ENCODE measurements at regions not wholly inside any gene's neighbourhood (a gene's known extent, or its start where the extent isn't known, plus 50 kb on each side); places are given as distances from the start of the nearest gene placed in this dataset.

DNA sequence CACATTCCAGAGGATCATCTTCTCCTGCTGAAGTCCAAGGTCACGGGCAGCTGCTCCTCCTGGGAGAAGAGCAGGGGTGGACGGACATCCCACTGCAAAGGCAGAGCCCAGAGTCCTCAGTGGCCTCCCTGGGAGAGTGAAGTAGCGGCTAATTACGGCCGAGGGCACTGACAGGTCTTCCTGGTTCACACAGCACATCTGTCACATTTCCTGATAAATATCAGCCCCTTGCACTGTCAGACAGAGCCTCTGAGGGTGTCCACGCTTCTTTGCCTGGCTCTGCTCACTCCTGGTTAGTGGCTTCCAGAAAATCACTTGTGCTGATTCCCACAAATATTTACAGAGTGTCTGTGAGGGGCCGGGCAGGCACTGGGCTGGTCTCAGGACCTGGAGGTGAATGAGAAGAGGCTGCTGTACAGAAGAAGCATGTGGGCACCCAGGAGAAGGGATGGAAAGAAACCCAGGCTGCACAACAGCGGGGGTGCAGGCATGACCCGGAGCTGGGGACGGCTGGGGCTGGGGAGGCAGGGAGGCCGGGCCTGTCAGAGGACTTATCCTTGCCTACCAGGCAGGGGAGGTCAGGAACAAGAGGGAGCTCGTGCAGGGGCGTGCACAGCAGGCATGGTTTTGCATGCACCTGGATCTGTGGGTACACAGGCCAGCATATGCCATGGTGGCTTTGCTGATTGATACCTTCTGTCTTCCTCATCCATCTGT is 258.2 kb upstream of the TNRC6C start:
- DNase-seq (ENCODE audit: low read depth in 2 of 2) = no peak

DNA sequence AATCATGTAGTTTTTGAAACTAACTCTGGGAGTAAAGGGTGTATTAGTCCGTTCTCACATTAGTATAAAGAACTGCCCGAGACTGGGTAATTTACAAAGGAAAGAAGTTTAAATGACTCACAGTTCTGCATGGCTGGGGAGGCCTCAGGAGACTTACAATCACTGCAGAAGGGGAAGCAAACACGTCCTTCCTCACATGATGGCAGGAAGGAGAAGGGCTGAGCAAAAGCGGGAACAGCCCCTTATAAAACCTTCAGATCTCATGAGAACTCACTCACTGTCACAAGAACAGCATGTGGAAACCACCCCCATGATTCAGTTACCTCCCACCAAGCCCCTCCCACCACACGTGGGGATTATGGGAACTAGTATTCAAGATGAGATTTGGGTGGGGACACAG is 256.5 kb upstream of the TNRC6C start:
- DNase-seq (ENCODE audit: low read depth in 2 of 2) = no peak

DNA sequence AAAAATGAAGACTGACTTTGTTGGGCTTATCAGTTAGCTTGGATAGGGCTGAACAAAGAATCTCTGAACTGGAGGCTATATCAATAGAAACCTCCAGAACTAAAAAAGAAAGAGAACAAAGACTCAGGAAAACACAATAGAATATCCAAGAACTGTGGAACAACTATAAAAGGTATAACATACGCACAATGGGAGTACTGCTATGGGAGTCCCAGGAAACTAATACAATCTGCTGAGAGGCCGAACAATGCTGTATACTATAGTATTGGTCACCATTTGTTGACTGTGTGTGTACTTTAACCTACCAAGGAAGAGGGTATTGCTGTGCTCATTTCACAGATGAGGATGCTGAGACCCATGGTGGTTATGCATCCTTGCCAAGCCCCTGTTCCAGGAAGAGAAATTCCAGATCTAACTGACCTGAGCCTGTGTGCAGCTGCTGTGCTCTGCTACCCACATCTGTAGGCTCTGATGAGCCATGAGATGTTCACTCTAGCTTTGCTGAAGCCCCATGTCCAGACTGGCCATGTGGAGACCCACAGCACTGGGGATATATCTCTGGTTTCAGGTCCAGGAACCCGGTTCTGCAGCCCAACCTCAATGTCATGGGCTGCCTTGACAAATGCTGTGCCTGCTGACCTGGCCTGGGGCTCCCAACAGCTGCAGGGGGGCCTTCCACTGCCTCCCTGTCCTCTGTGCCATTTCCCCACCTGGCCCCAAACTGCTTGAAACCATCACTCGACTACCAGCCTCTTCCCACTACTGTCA is 254.3 kb upstream of the TNRC6C start:
- DNase-seq (ENCODE audit: low read depth in 2 of 2) = no peak

DNA sequence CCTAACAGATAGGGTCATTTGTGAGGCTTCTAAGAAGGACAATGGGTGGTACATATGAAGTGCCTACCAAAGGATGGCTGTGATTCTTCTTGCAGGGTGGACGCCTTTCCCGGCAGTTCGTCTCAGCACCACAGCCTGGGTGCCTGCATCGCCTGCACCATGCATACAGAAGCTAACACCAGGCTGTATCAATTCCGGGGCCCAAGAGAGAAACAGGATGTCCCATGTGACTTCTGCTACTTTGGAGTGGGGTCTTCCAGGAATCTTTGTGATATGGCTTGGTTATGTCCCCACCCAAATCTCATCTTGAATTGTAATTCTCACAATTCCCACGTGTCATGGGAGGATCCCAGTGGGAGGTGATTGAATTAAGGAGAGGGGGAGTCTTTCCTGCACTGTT is 251.6 kb upstream of the TNRC6C start:
- DNase-seq (ENCODE audit: low read depth in 2 of 2) = no peak

DNA sequence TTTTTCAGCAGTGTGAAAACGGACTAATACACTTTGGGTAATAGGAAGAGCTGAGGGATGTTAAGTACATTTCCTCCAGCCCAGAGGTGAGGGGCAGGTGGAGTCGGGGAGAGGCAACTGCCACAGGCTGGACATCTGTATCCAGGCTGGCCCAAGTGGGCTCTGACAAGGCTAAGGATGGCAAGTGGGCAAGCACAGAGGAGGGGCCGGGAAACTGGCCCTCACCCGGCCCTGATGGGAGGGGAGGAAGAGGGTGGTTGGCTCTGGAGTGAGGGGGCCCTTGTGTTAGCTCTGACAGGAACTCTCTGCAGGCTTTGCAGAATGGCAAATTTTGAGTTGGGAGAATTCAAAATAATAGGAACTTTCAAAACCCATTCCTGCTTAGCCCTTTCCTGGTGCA is 251.0 kb upstream of the TNRC6C start:
- DNase-seq (ENCODE audit: low read depth in 2 of 2) = no peak

DNA sequence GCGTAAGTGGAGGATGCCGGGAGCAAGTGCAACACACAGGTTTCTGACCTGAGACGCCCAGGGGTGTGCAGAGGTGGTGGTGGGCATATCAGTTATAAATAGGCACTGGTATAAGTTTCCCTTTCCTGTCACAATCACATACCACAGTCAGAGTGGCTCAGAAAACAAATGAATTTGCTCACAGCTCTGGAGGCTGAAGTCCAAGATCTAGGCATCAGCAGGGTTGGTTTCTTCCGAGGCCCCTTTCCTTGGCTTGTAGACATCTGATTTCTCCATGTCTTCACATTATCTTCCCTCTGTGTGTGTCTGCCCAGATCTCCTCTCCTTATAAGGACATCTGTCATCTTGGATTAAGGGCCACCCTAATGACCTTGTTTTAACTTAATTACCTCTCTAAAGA is 250.5 kb upstream of the TNRC6C start:
- no peak for DNase-seq (ENCODE audit: low read depth in 2 of 2)

DNA sequence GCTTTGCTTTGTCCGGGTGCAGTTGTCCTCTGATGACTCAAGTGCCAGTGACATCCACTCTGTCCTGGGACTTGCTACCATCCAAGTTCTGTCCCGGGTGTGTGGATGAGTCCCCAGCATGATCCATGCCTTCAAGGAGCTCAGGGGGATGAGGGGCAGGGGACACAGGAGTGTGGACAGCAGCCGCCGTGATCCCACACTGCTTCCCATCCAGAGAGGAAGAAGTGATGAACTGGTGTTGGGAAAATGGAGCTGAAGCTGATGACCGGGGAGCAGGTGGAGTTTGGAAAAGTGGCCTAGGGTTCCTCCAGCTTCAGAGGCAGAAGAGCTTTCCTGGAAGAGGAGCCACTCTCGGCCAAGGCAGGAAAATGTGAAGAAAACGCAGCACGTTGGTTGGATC is 249.6 kb upstream of the TNRC6C start:
- DNase-seq (ENCODE audit: low read depth in 2 of 2) = no peak

DNA sequence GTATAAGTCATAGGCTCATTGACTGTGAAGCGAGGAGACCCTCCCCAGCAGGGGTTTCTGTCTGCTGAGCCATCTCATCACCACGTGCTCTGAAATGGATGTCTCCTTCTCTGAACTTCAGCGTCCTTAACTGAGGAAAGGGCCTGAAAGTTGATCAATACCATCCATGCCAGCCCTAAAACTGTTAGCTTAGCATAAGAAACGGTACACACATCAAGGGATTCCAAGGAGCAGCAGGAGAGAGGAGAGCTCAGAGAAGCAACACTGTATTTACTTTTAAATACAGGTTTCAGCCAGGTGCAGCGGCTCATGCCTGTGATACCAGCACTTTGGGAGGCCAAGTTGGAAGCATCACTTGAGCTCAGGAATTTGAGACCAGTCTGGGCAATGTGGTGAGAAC is 248.9 kb upstream of the TNRC6C start:
- DNase-seq (ENCODE audit: low read depth in 2 of 2) = no peak

DNA sequence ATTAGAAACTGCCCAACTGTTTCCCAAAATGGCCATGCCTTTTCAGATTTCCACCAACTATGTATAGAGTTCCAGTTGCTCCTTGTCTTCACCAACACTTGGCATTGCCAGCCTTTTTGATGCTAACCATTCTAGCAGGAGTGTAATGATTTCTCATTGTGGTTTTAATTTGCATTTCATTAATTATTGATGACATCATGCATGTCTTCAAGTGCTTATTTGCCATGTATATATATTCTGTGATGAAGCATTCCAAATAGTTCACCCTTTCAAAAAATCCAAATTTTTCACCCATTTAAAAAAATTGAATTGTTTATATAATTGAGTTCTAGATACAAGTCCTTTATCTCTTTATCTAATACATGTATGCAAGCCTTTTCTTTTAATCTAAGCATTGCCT is 245.9 kb upstream of the TNRC6C start:
- DNase-seq (ENCODE audit: low read depth in 2 of 2) = no peak

DNA sequence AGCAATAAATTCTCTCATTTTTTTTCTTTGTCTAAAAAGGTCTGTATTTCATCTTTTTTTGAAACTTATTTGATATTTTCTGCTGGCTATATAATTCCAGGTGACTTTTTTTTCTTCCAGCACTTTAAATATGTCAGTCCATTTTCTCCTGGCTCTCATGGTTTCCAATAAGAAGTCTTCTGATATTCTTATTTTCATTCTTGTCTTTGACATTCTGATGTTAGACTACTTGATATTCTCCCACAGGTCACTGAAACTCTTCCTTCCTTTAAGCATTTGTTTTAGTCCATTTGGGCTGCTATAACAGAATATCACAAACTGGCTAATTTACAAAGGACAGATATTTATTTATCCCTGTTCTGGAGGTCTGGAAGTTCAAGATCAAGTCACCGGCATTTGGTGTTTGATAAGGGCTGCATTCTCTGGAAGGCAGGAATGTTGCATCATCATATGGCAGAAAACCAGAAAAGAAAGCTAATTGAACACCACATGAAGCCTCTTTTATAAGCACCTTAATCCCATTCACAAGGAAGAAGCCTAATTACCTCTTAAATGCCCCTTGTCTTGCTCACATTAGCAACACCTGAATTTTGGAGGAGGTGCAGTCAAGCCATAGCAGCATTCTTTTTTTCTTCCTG is 242.1 kb upstream of the TNRC6C start:
- no peak for DNase-seq (ENCODE audit: low read depth in 2 of 2)

DNA sequence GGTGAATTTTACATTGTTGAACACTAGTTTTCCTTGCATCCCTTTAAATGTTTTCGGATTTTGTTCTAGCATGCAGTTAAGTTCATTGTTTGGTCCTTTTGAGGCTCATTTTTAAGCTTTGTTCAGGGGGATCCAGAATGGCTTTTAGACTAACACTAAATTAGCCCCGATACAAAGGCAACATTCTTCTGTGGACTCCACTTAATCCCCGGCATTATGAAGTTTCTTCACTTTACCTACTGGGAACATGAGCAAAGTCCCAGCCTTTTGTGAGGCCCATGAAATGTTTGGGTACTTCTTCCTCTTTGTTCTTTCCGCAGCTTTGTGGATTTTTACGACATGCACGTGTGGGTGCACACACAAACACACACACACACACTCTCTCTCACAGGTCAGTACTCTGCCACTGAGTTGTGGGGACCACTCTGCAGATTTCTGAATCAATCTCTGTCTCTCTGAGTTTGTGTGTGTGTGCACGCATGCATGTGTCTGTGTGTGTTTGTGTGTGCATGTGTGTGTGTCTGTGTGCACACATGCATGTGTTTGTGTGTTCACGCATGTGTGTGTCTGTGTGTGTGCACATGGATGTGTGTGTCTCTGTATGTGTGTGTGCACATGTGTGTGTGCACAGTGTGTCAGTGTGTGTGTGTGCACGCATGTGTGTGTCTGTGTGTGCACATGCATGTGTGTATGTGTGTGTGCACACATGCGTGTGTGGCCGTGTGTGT is 240.4 kb upstream of the TNRC6C start:
- DNase-seq (ENCODE audit: low read depth in 2 of 2) = no peak

DNA sequence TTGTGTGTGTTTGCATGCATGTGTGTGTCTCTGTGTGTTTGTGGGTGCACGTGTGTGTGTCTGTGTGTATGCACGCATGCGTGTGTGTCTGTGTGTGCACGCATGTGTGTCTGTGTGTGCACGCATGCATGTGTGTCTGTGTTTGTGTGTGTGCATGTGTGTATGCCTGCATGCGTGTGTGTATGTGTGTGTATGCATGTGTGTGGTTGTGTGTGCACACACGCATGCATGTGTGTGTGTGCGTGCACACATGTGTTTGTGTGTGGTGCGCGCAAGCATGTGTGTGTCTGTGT is 239.9 kb upstream of the TNRC6C start:
- no peak for DNase-seq (ENCODE audit: low read depth in 2 of 2)

DNA sequence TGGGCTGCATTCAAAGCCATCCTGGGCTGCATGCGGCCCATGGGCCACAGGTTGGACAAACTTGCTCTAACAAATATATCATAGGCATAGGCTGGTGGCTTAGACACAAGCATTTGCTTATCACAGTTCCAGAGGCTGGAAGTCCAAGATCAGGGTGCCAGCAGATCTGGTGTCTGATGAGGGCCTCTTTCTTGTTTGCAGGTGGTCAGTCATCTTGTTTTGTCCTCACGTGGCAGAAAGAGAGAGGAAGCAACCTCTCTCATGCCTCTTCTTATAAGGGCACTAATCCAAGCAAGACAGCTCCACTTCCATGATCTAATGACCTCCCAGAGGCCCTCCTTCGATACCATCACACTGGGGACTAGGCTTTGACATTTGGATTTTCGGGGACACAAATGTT is 238.7 kb upstream of the TNRC6C start:
- no peak for DNase-seq (ENCODE audit: low read depth in 2 of 2)

DNA sequence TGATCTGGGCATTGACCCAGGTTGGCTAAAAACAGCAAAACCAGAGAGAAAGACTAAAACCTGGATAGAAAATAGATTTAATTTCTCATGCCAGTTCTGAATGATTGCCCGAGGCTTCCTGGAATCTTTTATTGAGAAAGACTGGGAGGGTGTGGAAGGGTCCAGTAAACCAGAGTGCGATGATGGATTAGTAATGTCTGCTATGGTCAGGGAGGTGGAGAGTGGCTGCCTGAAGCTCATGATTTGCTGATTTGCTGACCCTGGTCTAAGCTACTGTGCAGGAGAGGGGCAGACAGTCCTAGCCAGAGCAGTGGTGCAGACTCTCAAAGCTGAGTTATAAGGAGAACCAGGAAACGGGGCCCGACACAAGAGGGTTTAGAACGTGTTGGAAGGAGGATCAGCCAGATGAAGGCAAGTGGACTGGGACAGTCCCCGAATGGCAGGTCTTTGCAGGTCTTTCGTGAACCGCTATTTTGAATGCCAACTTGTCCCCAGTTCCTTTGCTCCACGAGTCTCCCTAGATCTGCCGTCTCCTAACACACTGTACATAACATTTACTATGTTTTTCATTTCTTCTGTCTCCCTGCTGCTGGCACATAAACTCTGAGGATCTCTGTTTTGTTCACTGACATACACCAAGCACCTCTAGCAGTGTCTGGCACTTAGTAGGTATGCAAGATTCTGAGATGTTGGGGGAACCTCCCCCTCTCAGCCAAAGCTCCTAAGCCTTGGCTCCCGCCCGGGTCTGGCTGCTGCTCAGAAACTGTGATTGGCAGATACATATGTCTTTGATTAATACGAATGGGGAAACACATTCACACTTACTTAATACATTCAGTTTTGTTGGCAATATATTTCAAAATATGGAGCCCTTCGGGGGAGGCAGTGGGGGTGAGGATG is 237.3 kb upstream of the TNRC6C start:
- no peak for DNase-seq (ENCODE audit: low read depth in 2 of 2)

DNA sequence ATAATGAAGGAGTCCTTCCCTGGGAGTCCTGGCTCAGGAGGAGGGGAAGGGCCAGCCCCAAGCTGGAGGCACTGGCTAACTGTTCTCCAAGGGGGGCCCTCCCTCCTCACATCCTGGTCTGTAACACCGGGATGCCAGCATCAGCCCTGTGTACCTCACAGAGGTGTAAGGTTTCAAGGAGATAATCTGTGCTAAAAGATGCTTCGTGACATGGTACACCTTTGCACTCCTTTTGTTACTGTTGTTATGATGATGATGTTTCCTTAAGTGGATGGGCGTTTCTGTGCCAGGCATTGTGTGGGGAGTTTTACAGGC is 236.7 kb upstream of the TNRC6C start:
- no peak for DNase-seq (ENCODE audit: low read depth in 2 of 2)

DNA sequence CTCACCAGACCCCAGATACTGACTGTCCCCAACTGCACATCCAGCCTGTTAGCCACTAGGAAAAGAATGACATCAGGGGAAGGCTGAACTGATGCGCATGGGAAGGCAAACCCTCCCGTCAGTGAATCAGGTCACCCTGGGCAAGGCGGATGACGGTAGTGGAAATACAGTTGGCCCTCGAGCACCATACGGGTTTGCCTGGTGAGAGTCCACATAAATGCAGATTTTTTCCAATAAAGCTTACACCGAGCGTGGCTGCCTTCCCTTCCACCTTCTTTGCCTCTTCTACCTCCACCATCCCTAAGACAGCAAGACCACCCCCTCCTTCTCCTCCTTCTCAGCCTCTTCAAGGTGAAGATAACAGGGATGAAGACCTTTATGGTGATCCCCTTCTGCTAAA is 236.1 kb upstream of the TNRC6C start:
- no peak for DNase-seq (ENCODE audit: low read depth in 2 of 2)

DNA sequence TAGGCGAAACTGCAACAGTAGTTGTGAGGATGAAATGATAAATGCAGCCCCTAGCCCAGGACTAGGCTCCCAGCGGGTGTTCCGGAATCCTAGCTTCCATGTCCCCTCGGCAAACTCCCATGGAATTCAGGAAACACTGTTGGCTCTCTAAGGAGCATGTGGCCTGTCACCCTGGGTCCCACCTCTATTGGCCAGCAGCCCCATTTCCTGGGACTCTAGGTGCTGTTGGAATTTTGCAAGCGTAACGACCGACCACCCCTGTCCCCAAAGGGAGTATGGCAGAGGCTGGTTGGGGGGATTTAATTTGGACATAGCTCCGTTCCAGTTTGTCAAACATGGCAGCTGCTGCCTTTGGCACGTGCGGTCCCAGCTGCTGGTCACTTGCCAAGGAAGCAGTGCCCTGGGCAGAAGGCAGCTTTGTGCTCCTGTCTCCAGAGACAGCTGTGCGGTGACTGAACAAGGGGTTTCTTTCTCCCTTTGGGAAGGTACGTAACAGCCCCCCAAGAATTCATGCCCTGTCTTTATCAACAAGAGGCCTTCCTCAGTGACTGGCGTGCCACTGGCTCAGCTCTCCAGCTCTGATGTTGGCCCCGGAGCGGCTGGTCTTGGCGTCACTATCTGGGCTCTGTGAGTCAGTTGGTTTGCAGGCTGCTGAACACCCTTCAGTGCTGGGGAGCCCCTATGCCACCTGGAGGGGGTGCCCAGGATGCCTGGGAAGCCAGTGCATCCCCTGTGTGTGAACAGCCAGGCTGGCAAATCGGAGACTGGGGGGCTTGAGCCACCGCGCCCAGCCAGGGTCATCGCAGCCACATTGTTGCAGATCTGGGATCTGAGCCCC is 235.2 kb upstream of the TNRC6C start:
- no peak for DNase-seq (ENCODE audit: low read depth in 2 of 2)

DNA sequence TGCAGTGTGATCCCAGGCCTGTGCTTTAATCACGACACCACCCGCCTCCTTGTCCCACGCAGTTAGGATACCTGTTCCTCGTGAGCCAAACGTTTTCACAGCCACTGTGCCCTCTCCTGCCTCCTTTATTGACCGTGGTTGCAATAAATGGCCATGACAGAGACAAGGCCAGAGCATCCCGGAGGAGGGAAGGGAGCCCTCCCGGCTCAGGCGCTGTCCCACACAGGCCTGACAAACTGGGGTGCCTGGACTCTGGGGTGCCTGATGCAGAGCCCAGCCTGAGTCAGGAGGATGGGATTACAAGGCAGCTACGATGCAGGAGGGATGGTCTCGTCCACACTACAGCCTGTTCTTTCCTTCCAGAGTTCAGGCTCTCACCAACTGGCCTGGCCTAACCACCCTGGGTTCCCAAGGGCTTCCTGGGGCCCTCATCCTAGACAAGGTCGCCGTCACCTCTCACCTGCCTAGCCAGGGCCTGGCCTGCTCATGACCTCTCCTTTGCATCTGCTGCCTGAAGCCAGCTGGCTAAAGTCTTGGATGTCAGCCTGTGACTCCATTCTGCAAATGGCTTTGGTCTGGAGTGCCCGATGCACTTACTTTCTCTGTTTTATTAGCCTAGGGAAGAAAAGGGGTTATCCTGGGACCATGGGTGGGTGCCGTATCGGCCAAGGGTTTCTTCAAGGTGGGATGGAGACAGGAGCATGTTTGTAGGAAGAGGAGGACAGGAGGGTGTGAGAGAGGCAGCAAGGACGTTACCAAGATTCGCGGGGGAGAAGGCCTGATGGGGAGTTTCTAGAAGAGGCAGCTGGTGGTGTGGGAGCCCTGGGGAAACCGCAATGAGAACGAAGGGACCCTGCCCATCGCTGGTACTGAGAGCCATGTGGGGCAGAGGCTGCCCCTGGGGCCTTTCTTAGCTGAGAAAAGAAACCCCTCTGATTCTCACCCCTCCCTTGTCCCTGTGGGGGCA is 234.3 kb upstream of the TNRC6C start:
- no peak for DNase-seq (ENCODE audit: low read depth in 2 of 2)

DNA sequence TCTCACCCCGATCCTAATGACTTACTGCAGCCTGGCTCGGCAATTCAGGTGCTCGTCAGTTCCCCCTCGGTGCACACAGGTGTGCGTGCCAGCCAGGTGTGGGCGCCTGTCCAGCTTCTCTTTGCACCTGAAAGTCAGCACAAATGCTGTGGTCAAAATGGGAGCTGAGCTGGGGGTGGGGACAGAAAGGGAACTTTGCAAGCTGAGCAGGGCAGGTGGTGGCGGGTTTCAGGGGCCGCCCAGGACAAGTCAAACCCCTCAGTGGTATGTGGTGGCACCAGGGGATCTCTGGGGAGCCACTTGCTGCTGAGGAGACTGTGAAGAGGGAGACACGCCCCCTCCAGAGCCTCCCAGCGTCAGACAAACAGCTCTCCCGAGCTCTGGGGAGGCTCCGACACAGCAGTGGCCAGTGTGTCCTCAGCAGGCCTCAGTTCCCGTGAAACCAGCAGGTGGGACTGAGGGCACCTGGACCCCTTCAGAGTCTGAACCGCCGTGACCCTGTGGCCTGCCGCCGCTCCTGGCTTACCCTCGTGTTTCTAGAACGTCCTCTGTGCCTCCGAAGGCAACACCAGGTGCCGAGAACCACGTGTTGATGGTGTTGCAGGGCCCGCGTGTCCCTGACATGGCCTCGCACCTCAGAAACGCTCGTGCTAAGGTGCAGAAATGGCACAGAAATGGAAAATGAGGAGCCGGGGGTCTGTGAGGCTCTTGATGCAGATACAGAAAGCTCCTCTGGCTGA is 233.5 kb upstream of the TNRC6C start:
- DNase-seq (ENCODE audit: low read depth in 2 of 2) = no peak

All from stimulated activated CD4-positive, alpha-beta T cell treated with anti-CD3 and anti-CD28 coated beads, Interleukin-1b, Interleukin-23, amount 100 ng/mL, for 4 hours (primary cell).